Neural crest cell (in vitro differentiated cells): ENCODE measurements at regions not wholly inside any gene's neighbourhood (a gene's known extent, or its start where the extent isn't known, plus 50 kb on each side); places are given as distances from the start of the nearest gene placed in this dataset.

ENCODE experiments used
- DNase-seq: peaks from one replicate; pipeline ENCODE4 v3.0.0; 2021; ENCODE audit warnings: low read depth, mixed read lengths, low spot score
- H3K27ac Mint-ChIP-seq: one replicate; pipeline ENCODE4 v1.8.0; 2021; ENCODE audit warnings: mild to moderate bottlenecking, mixed read lengths; ENCODE audit not compliant: unreplicated experiment
- H3K27me3 Mint-ChIP-seq: 2 replicates; pipeline ENCODE4 v1.8.0; 2021; ENCODE audit warnings: low read depth, mild to moderate bottlenecking, mixed read lengths
- H3K36me3 Mint-ChIP-seq: 2 replicates; pipeline ENCODE4 v1.8.0; 2021; ENCODE audit warnings: low read depth, mild to moderate bottlenecking, mixed read lengths
- H3K4me1 Mint-ChIP-seq: 2 replicates; pipeline ENCODE4 v1.8.0; 2021; ENCODE audit warnings: mixed read lengths
- H3K4me3 Mint-ChIP-seq: one replicate; pipeline ENCODE4 v1.8.0; 2021; ENCODE audit warnings: mild to moderate bottlenecking, mixed read lengths
- H3K9me3 Mint-ChIP-seq: 2 replicates; pipeline ENCODE4 v1.8.0; 2021; ENCODE audit warnings: mixed read lengths
- CTCF ChIP-seq: fragments of 200-600 bp; sonication (generic); conservative IDR thresholded peaks from 2 replicates; pipeline ENCODE4 v1.5.0; 2021; ENCODE audit warnings: antibody characterized with exemption, mild to moderate bottlenecking

- H3K4me3 Mint-ChIP-seq, result no peak overlapping the region
- no peaks in the 10 kb centered on the region for H3K27me3 Mint-ChIP-seq
- no peak for DNase-seq
- no peak for TF ChIP-seq CTCF
- H3K36me3 Mint-ChIP-seq, result no peaks in the 10 kb centered on the region
- H3K9me3 Mint-ChIP-seq, result no peaks in the 10 kb centered on the region
- H3K27ac Mint-ChIP-seq, result no peak overlapping the region
- peaks cover 10% of the 10 kb centered on the region for H3K4me1 Mint-ChIP-seq
These were observed 367.6 kb upstream of the DAB1 start for GRCh38 chr1:57791497-57791896.

GRCh38 chr1:57789936-57790335 is 366.1 kb upstream of the DAB1 start:
- Mint-ChIP-seq H3K4me3 (no peak overlapping the region), H3K4me1 (peaks cover 10% of the 10 kb centered on the region), H3K36me3 (no peaks in the 10 kb centered on the region), H3K27me3 (no peaks in the 10 kb centered on the region), H3K27ac (no peak overlapping the region), H3K9me3 (no peaks in the 10 kb centered on the region)
- no peak for DNase-seq
- no peak for TF ChIP-seq CTCF

GRCh38 chr1:57788313-57788712 is 364.5 kb upstream of the DAB1 start:
- Mint-ChIP-seq H3K36me3 (no peaks in the 10 kb centered on the region), H3K9me3 (no peaks in the 10 kb centered on the region), H3K27me3 (no peaks in the 10 kb centered on the region), H3K4me1 (peaks cover 10% of the 10 kb centered on the region), H3K4me3 (no peak overlapping the region), H3K27ac (no peak overlapping the region)
- TF ChIP-seq CTCF, result no peak
- no peak for DNase-seq

GRCh38 chr1:57784356-57784755 is 360.5 kb upstream of the DAB1 start:
- DNase-seq, result no peak
- Mint-ChIP-seq H3K27me3 (no peaks in the 10 kb centered on the region), H3K27ac (no peak overlapping the region), H3K4me3 (no peak overlapping the region), H3K36me3 (no peaks in the 10 kb centered on the region), H3K4me1 (peaks cover 10% of the 10 kb centered on the region), H3K9me3 (no peaks in the 10 kb centered on the region)
- TF ChIP-seq CTCF, result no peak

- H3K27ac Mint-ChIP-seq, result no peak overlapping the region
- H3K27me3 Mint-ChIP-seq, result no peaks in the 10 kb centered on the region
- H3K4me3 Mint-ChIP-seq, result no peak overlapping the region
- DNase-seq, result no peak
- H3K9me3 Mint-ChIP-seq, result no peaks in the 10 kb centered on the region
- H3K4me1 Mint-ChIP-seq, result no peaks in the 10 kb centered on the region
- TF ChIP-seq CTCF, result no peak
- no peaks in the 10 kb centered on the region for H3K36me3 Mint-ChIP-seq
These were observed 358.5 kb upstream of the DAB1 start for GRCh38 chr1:57782357-57782756.
